ENCODE measurements at regions not wholly inside any gene's neighbourhood (a gene's known extent, or its start where the extent isn't known, plus 50 kb on each side); places are given as distances from the start of the nearest gene placed in this dataset.

GRCh38 chr2:180892091-180892490 lies 88.3 kb upstream of the UBE2E3 start:
- no peak for TF ChIP-seq EP300 (IDR thresholded peaks at IDR 0.05)
- TF ChIP-seq CTCF (IDR thresholded peaks at IDR 0.05) = no peak

Data from sigmoid colon (tissue), 4 donors.